Liver (tissue), 8 donors: ENCODE measurements at regions not wholly inside any gene's neighbourhood (a gene's known extent, or its start where the extent isn't known, plus 50 kb on each side); places are given as distances from the start of the nearest gene placed in this dataset.
"Not testable (repeated sequence)": the region's sequence is repeated elsewhere in the genome, so short reads cannot be mapped to it uniquely, and the experiment has no call there.

Experiments used
- DNase-seq: peaks from one replicate; pipeline ENCODE4 v3.0.0-alpha.2; 2017; ENCODE audit warnings: low spot score
- H3K27ac ChIP-seq, 2 donors: one replicate each; pipeline ENCODE4 v1.7.0; 2013; ENCODE audit warnings: inconsistent platforms in 2 of 2, low read length in 2 of 2, control low read depth in 1 of 2, low read depth in 1 of 2, mild to moderate bottlenecking in 1 of 2
- H3K27me3 ChIP-seq, 4 donors: one replicate each; pipeline versions ENCODE4 v1.6.1 to v1.7.0; 2013; ENCODE audit warnings: low read length in 3 of 4, inconsistent platforms in 1 of 4, mild to moderate bottlenecking in 1 of 4, moderate library complexity in 1 of 4; ENCODE audit not compliant: control insufficient read depth in 4 of 4, insufficient read depth in 4 of 4
- H3K36me3 ChIP-seq, 4 donors: one replicate each; pipeline versions ENCODE4 v1.6.1 to v1.7.0; 2013; ENCODE audit warnings: low read length in 3 of 4, mild to moderate bottlenecking in 3 of 4, low read depth in 1 of 4, moderate library complexity in 1 of 4; ENCODE audit not compliant: control insufficient read depth in 4 of 4, insufficient read depth in 3 of 4
- H3K4me1 ChIP-seq, 4 donors: one replicate each; pipeline versions ENCODE4 v1.6.1 to v1.7.0; 2013; ENCODE audit warnings: low read length in 3 of 4, mild to moderate bottlenecking in 3 of 4, moderate library complexity in 1 of 4; ENCODE audit not compliant: control insufficient read depth in 4 of 4, insufficient read depth in 4 of 4
- H3K4me3 ChIP-seq, 3 donors: one replicate each; pipeline versions ENCODE4 v1.6.1 to v1.7.0; 2013; ENCODE audit warnings: low read length in 3 of 3, control low read depth in 1 of 3, low read depth in 1 of 3, mild to moderate bottlenecking in 1 of 3
- H3K9ac ChIP-seq, 2 donors: one replicate each; pipeline ENCODE4 v1.7.0; 2013; ENCODE audit warnings: low read length in 2 of 2, mild to moderate bottlenecking in 2 of 2, moderate library complexity in 2 of 2, control low read depth in 1 of 2, low read depth in 1 of 2
- H3K9me3 ChIP-seq, 4 donors: one replicate each; pipeline versions ENCODE4 v1.6.1 to v1.7.0; 2013; ENCODE audit warnings: low read length in 3 of 4; ENCODE audit not compliant: control insufficient read depth in 4 of 4
- ATF3 ChIP-seq: IDR thresholded peaks from 2 replicates; pipeline ENCODE4 v1.6.1; 2016; ENCODE audit warnings: antibody characterized with exemption
- CTCF ChIP-seq: fragments of 150-350 bp; IDR thresholded peaks from 2 replicates; pipeline ENCODE4 v1.5.1; 2017; ENCODE audit warnings: improper control_type of control experiment, low read depth, low read length; ENCODE audit not compliant: missing input control
- EGR1 ChIP-seq, 2 donors: IDR thresholded peaks; 2 replicates each; pipeline ENCODE4 v1.6.1; 2016 to 2018; ENCODE audit warnings: antibody characterized with exemption in 2 of 2, low read depth in 2 of 2
- FOXA1 ChIP-seq: IDR thresholded peaks from 2 replicates; pipeline ENCODE4 v1.6.1; 2016; ENCODE audit warnings: antibody characterized with exemption
- FOXA2 ChIP-seq: IDR thresholded peaks from 2 replicates; pipeline ENCODE4 v1.6.1; 2016; ENCODE audit warnings: antibody characterized with exemption
- GABPA ChIP-seq, 2 donors: IDR thresholded peaks in 1 of 2; conservative IDR thresholded peaks in 1 of 2; 2 replicates each; pipeline ENCODE4 v1.6.1; 2016; ENCODE audit warnings: antibody characterized with exemption in 2 of 2, mild to moderate bottlenecking in 1 of 2, moderate library complexity in 1 of 2
- HNF4A ChIP-seq, 2 donors: conservative IDR thresholded peaks; 2 replicates each; pipeline ENCODE4 v1.6.1; 2016; ENCODE audit warnings: antibody characterized with exemption in 2 of 2, mild to moderate bottlenecking in 2 of 2
- HNF4G ChIP-seq: IDR thresholded peaks from 2 replicates; pipeline ENCODE4 v1.6.1; 2016; ENCODE audit warnings: antibody characterized with exemption
- JUND ChIP-seq, 2 donors: IDR thresholded peaks; 2 replicates each; pipeline ENCODE4 v1.6.1; 2016; ENCODE audit warnings: antibody characterized with exemption in 2 of 2
- NR2F2 ChIP-seq: IDR thresholded peaks from 2 replicates; pipeline ENCODE4 v1.6.1; 2016; ENCODE audit warnings: antibody characterized with exemption
- RAD21 ChIP-seq, 2 donors: IDR thresholded peaks; 2 replicates each; pipeline ENCODE4 v1.6.1; 2016; ENCODE audit warnings: antibody characterized with exemption in 2 of 2, mild to moderate bottlenecking in 2 of 2
- REST ChIP-seq: IDR thresholded peaks from 2 replicates; pipeline ENCODE4 v1.6.1; 2016; ENCODE audit warnings: antibody characterized with exemption, mild to moderate bottlenecking
- RXRA ChIP-seq, 2 donors: IDR thresholded peaks; 2 replicates each; pipeline ENCODE4 v1.6.1; 2017 to 2018; ENCODE audit warnings: antibody characterized with exemption in 2 of 2, mild to moderate bottlenecking in 1 of 2
- SP1 ChIP-seq: IDR thresholded peaks from 2 replicates; pipeline ENCODE4 v1.6.1; 2018; ENCODE audit warnings: antibody characterized with exemption, mild to moderate bottlenecking
- TAF1 ChIP-seq: conservative IDR thresholded peaks from 2 replicates; pipeline ENCODE4 v1.6.1; 2016; ENCODE audit warnings: antibody characterized with exemption, mild to moderate bottlenecking
- YY1 ChIP-seq: IDR thresholded peaks from 2 replicates; pipeline ENCODE4 v1.6.1; 2016; ENCODE audit warnings: antibody characterized with exemption, mild to moderate bottlenecking
- WGBS: extraction: QIAGEN DNeasy Blood & Tissue Kit; methylation state at CpG from one replicate; pipeline ENCODE4 v1.1.7; 2013; 5-methylcytosine and 5-hydroxymethylcytosine counted together
- TF ChIP-seq, protein P1 (sequence below): IDR thresholded peaks from 2 replicates; pipeline ENCODE4 v1.6.1; 2016; ENCODE audit warnings: antibody characterized with exemption
- donor health status: healthy.
- donor health status: healthy.
- donor health status: healthy.
- donor health status: healthy.
- donor health status: healthy.

DNA sequence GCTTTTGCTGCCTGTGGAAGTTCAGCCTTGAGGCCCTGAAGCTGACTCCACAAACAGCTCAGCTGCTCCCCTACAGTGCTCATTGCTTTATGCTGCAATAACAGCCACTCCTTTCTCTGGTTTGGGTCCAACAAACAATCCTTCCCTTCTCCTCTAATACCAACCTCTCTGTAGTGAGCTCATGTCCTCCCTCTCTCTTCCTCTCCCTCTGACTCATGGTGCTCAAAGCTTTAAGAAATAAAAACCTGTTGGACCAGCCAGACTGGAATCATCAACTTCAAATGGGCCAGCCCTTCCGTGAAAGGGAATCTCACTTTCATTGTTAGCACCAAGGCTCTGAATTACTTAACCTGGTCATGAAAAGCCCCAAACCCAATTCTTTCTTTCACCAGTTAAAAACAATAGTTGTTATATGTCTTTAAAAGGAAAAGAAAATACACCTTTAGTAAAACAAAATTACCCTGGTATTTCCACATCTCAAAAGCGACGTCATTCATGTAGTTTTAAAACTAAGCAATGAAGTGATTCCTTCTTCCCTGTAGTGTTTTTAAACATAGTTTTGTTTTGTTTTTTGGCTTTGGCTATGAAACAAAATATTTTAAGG lies 126.4 kb downstream of the DUSP6 start:
- Histone ChIP-seq H3K36me3 (no peaks in the 10 kb centered on the region), H3K9me3 (no peaks in the 10 kb centered on the region), H3K4me1 (no peaks in the 10 kb centered on the region), H3K27ac (no peak overlapping the region), H3K27me3 (no peaks in the 10 kb centered on the region), H3K9ac (no peak overlapping the region), H3K4me3 (no peak overlapping the region)
- 83% methylated on average over 3 of the region's 3 CpGs for WGBS
- DNase-seq, result no peak
- TF ChIP-seq RAD21 (IDR thresholded peaks at IDR 0.05) (no peak), GABPA (IDR thresholded peaks at IDR 0.05 in 1 of 2, conservative IDR thresholded peaks at IDR 0.05 in 1 of 2) (no peak), JUND (IDR thresholded peaks at IDR 0.05) (no peak)
- TF ChIP-seq, protein P1, sequence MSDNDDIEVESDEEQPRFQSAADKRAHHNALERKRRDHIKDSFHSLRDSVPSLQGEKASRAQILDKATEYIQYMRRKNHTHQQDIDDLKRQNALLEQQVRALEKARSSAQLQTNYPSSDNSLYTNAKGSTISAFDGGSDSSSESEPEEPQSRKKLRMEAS, result no peak

DNA sequence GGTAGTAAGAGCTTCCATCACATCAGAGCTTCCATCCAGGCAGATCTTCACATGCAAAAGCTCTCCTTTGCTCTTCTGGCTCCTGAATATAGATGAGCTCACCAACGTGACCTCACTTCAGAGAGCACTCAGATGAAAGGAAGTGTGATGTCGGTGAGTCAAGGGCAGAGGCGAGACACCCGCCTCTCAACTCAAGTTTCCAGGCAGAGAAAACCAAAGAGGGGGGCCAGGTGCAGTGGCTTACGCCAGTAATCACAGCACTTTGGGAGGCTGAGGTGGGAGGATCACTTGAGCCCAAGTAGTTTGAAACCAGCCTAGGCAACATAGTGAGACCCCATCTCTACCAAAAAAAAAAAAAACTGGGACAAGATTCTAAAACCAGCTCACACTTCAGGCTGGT lies 126.9 kb downstream of the DUSP6 start:
- TF ChIP-seq TAF1, result no peak
- TF ChIP-seq RAD21 (IDR thresholded peaks at IDR 0.05), result no peak
- no peak for TF ChIP-seq SP1
- TF ChIP-seq JUND (IDR thresholded peaks at IDR 0.05), result no peak
- no peak for TF ChIP-seq ATF3
- no peak for TF ChIP-seq RXRA (IDR thresholded peaks at IDR 0.05)
- no peak for TF ChIP-seq FOXA2
- TF ChIP-seq NR2F2, result no peak
- TF ChIP-seq HNF4A (conservative IDR thresholded peaks at IDR 0.05), result no peak
- TF ChIP-seq GABPA (IDR thresholded peaks at IDR 0.05 in 1 of 2, conservative IDR thresholded peaks at IDR 0.05 in 1 of 2), result no peak
- no peak for TF ChIP-seq FOXA1
- TF ChIP-seq EGR1 (IDR thresholded peaks at IDR 0.05; ENCODE audit: low read depth in 2 of 2), result no peak
- TF ChIP-seq HNF4G, result no peak
- TF ChIP-seq REST, result no peak
- no peak for TF ChIP-seq CTCF
- TF ChIP-seq, protein P1, result no peak
- no peak for TF ChIP-seq YY1
- H3K4me1 ChIP-seq, result no peaks in the 10 kb centered on the region
- H3K27me3 ChIP-seq, result no peaks in the 10 kb centered on the region
- H3K36me3 ChIP-seq, result no peaks in the 10 kb centered on the region
- no peaks in the 10 kb centered on the region for H3K9me3 ChIP-seq
- no peak overlapping the region for H3K4me3 ChIP-seq
- 82% methylated on average over 5 of the region's 5 CpGs for WGBS
- no peak overlapping the region for H3K27ac ChIP-seq
- H3K9ac ChIP-seq, result no peak overlapping the region
- DNase-seq, result no peak

GRCh38 chr12:89222580-89222979 lies 129.7 kb downstream of the DUSP6 start:
- H3K36me3 ChIP-seq, H3K9me3 ChIP-seq, H3K27me3 ChIP-seq, H3K4me3 ChIP-seq, H3K9ac ChIP-seq, H3K27ac ChIP-seq, DNase-seq, H3K4me1 ChIP-seq: not testable (repeated sequence)
- WGBS, result 90% methylated on average over 3 of the region's 3 CpGs
